ENCODE measurements at regions not wholly inside any gene's neighbourhood (a gene's known extent, or its start where the extent isn't known, plus 50 kb on each side); places are given as distances from the start of the nearest gene placed in this dataset.

GRCh38 chr13:91100944-91101343, 246.5 kb upstream of the MIR17HG start:
- DNase-seq (ENCODE audit: low read depth), result no peak

DNA sequence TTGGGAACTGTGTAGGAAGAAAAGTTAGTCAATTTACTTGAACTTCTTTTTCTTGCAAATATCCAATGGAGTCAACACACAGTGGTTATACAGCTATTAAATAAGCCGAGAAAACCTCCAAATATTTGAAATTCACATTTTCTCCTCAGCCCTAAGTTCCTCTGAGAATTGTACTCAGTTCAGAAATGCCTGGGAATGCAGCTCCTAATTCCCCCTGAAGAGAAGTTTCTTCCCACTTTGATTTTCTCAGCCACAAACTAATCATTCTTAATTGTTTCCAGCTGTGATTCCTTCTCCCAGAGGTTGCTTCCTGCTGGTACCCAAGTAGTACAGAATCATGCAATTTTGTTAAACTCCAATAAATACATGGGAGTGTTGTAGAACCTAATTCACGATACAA, 246.1 kb upstream of the MIR17HG start:
- DNase-seq (ENCODE audit: low read depth), result no peak

DNA sequence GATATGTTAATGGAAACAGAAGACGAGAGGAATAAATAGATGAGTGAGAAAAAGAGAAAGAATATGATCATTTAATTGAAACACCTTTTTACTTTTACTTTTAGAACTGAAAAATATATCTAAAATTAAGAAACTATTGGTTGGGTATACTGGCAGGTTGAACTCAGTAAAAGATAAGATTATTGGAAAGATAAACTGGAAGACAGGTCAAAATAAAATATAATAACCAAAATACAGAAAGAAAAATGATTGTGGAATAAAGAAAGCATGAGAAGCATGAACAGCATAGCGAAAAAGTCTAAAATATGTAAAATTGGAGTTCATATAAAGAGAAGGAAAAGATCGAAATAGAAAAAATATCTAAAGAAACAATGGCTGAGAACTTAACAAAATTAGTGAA, 242.2 kb upstream of the MIR17HG start:
- DNase-seq (ENCODE audit: low read depth), result no peak

DNA sequence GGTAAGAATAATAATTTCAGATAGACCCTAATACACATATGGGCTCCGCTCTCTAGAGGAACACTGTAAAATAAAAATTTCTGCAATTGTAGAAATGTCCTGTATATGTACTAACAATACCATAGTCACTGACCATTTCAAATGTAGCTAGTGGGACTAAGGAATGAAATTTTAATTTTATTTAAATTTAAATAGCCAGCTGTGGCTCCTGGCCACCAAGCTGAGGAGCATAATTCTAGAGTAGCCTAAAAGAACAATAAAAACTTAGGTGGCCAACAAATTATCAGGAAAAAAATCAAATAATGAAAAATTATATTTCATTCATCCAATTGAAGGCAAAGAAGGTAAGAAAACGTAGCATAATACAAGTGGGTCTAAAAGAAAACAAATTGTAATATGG, 240.9 kb upstream of the MIR17HG start:
- no peak for DNase-seq (ENCODE audit: low read depth)

GRCh38 chr13:91108315-91108714, 239.2 kb upstream of the MIR17HG start:
- no peak for DNase-seq (ENCODE audit: low read depth)

- no peak for DNase-seq (ENCODE audit: low read depth)
Observed at GRCh38 chr13:91111476-91112200, 235.8 kb upstream of the MIR17HG start.

DNA sequence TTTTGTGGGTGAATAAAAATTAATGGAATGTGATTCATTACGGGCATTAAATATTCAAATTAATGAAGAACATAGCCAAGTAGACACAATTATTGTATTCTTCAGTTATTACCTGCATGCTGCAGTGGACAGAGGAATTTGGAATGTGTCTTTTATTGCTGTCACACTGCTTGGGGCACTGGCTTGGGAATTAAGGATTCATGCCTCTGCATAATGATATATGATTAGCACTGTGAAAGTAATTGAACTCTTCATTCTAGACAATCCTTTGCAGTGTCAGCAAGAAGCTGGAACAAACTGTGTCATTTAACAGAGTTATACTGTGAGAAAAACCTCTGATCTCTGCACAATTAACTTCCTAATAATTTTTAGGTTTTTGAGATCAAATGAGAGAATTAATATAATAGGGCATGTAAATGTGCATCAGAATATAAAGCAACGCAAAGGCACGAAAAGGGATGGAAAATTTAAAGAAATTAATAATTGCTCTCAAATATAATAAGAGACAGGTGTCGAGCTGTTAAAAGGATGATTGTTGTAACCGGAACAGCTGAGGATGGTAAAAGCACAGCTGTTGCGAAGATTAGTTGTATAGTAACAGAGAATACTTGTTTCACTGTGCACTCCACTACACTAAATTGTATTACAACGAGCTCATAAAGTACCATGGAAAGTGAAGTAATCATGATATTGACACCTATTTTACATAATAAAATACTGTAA, 235.1 kb upstream of the MIR17HG start:
- no peak for DNase-seq (ENCODE audit: low read depth)

- no peak for DNase-seq (ENCODE audit: low read depth)
Observed at GRCh38 chr13:91112924-91113277, 234.6 kb upstream of the MIR17HG start.

- DNase-seq (ENCODE audit: low read depth), result no peak
Observed at GRCh38 chr13:91115776-91116175, 231.7 kb upstream of the MIR17HG start.

DNA sequence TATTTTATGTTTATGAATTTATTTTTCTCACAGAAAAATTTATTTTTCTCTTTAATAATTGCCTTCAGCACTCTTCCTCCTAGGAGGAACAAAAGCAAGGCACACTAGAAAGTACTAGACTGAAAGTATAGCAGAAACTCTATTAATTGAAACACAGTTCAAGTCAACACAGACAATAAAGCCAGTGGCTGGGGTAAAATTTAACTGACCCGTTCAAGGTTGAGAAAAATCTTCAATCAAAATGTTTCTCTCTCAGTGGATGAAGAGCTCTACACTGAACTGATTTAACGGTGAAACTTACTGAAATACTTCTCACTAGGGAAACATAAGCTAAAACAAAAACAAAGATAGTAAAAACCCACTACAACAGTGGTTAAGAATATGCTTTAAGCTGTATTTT, 230.1 kb upstream of the MIR17HG start:
- no peak for DNase-seq (ENCODE audit: low read depth)

- DNase-seq (ENCODE audit: low read depth), result no peak
Observed at GRCh38 chr13:91119643-91120042, 227.8 kb upstream of the MIR17HG start.

DNA sequence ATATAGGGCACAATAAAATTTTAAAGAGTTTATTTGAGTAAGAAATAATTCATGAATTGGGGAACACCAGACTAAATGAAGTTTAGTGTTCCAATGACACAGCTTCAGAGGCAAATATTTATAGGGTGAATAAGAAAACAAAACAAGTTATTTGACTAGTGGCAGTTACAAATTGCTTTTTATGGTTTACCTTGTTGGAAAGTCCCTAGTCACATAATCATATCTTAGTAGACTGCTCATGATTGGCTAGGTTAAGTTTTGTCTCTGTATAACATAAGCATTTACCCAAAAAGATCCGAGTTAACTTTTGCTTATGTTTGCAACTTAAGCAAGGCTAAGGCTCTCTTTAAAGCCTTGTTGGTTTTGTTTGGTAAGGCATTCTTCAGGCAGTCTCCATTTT, 224.7 kb upstream of the MIR17HG start:
- no peak for DNase-seq (ENCODE audit: low read depth)

DNA sequence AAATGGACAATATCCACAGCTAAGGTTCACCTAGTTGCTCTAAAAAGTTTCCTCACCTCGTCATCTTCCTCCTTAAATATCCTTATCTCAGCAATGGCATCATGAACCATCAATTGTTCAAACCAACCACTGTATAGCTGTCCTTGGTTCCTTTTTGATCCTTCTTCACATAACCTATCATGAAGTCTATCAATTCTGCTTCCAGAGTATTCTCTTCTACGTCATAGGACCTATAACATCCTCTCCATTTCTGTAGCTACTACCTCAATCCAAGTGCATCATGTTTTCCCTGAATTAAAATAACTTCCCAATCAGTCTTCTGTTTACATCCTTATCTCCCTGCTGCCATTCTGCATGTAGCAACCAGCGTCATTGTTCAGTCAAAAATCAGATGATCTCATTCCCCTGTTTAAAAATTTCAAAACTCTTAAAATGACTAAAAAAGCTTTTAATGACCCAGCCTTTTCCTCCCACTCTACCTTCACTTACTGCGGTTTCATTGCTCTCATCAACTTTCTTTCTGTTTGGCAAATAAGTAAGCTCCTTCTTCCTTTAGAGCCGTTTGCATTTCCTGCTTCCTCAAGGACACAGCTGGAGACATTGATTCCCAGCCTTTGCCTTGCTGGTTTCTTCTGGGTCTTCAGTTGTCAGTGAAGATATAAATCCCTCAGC, 223.9 kb upstream of the MIR17HG start:
- no peak for DNase-seq (ENCODE audit: low read depth)

GRCh38 chr13:91126806-91127205, 220.7 kb upstream of the MIR17HG start:
- DNase-seq (ENCODE audit: low read depth), result no peak

- DNase-seq (ENCODE audit: low read depth), result no peak
Observed at GRCh38 chr13:91127995-91128394, 219.5 kb upstream of the MIR17HG start.

- DNase-seq (ENCODE audit: low read depth), result no peak
Observed at GRCh38 chr13:91132381-91132780, 215.1 kb upstream of the MIR17HG start.

DNA sequence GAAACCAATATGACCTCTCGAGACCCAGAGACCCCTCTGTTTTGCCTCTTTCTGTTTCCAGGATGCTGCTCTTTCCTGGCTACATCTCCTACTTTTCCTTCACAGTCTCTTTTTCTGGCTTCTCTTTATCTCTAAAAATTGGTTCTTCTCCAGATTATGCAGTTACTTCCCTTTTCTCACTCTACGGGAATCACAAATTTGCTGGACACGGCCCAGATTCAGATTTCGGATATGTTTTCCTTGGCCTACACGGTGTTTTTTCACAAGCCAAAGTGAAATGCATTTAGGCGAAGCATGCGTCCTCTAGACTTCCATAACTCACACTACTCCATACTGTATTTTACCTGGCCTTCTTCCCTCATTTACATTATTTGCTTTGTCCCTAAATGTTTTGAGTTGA, 214.7 kb upstream of the MIR17HG start:
- no peak for DNase-seq (ENCODE audit: low read depth)

DNA sequence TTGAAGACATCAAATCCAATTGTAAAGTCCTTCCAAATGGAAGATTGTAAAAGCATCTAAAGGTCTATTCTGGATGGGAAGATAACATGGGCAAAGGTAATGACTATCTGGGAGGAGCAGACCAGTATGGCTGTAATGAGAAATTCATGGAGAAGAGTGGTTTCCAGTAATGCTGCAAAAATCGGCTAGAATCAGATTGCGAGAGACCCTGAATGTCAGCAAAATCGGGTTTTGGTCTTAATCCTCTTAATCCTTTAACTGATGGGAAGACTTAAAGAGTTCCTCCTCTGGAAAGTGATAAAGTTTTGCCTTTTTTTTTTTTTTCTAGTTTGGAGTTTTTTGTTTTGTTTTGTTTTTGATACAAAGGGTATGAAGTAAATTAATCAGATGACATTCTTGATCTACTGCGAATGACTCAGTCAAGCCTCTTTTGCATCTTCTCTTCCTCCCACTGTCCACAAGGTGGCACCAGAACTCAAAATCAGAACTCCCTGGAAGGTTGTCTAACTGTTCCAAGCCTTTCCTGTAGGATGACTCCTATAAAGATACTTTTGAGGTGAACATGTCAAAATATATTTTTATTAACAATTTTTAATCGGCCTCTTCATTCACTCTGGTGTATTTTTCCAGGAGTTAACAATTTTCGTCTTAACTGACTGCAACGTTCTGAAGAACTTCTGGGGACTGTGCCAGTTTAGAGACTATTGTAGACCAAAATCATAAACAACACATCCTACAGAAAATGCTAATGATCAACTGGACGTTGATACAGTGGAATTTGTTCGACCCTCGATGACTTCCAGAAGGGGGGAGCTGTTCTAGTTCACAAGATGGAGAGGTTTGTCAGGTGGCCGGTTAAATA, 213.3 kb upstream of the MIR17HG start:
- no peak for DNase-seq (ENCODE audit: low read depth)

DNA sequence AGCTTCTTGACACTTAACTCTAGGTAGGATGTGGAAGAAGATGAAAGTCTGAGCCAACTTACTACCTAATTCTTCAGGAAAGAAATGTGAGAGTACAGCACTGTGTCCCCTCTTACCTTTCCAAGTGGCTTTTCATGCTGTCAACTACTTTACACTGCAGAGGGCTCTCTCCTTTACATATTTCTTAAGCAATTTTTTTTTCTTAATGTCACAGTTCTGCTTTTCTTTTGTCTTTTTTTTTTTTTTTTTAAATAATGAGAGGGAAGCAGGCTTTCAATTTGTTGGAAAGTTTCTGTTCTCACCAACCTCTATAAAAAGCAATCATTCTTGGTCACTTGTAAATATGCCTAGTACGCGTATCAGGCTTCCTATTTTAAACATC, 212.7 kb upstream of the MIR17HG start:
- DNase-seq (ENCODE audit: low read depth), result no peak

GRCh38 chr13:91135376-91135775, 212.1 kb upstream of the MIR17HG start:
- DNase-seq (ENCODE audit: low read depth), result no peak

- no peak for DNase-seq (ENCODE audit: low read depth)
Observed at GRCh38 chr13:91135968-91136367, 211.5 kb upstream of the MIR17HG start.

- no peak for DNase-seq (ENCODE audit: low read depth)
Observed at GRCh38 chr13:91136806-91137205, 210.7 kb upstream of the MIR17HG start.

Measured in GM04503 (cell line).